Esophagus squamous epithelium (tissue), 5 donors: ENCODE measurements at regions not wholly inside any gene's neighbourhood (a gene's known extent, or its start where the extent isn't known, plus 50 kb on each side); places are given as distances from the start of the nearest gene placed in this dataset.

ENCODE experiments used
- DNase-seq: peaks from one replicate; lab custom pipeline; 2025; lab: John Stamatoyannopoulos, UW
- H3K27ac ChIP-seq, 4 donors: fragments of 200-600 bp; sonication (generic); one replicate each; pipeline ENCODE4 v1.5.1; 2016 to 2019; ENCODE audit warnings: mild to moderate bottlenecking in 1 of 4
- H3K27me3 ChIP-seq, 4 donors: fragments of 200-600 bp; sonication (generic); 1 replicate in 3 of 4; 2 replicates in 1 of 4; pipeline versions ENCODE4 v1.5.1 to v1.6.0; 2017 to 2021; ENCODE audit warnings: antibody characterized with exemption in 1 of 4
- H3K36me3 ChIP-seq, 3 donors: fragments of 200-600 bp; sonication (generic); one replicate each; pipeline ENCODE4 v1.5.1; 2016 to 2019
- H3K4me1 ChIP-seq, 3 donors: fragments of 200-600 bp; sonication (generic); one replicate each; pipeline ENCODE4 v1.5.1; 2017 to 2019
- H3K4me3 ChIP-seq, 4 donors: fragments of 200-600 bp; sonication (generic); 1 replicate in 3 of 4; 2 replicates in 1 of 4; pipeline ENCODE4 v1.5.1; 2016 to 2019; ENCODE audit warnings: mild to moderate bottlenecking in 2 of 4, moderate library complexity in 1 of 4
- H3K9me3 ChIP-seq, 3 donors: fragments of 200-600 bp; sonication (generic); one replicate each; pipeline ENCODE4 v1.5.1; 2016 to 2019
- POLR2A ChIP-seq, 4 donors: fragments of 450-650 bp; IDR thresholded peaks; one replicate each; pipeline ENCODE4 v1.6.1; 2017; ENCODE audit warnings: antibody characterized with exemption in 4 of 4, mild to moderate bottlenecking in 4 of 4, moderate library complexity in 3 of 4
- WGBS, 2 donors: methylation state at CpG; one replicate each; pipeline ENCODE4 v1.1.5; 2018; 5-methylcytosine and 5-hydroxymethylcytosine counted together
- intact Hi-C: fragments of 100-400 bp; cut with DNase I; formaldehyde crosslinking; loops from one replicate; pipeline ENCODE4 v1.15.0; 2022
- TF ChIP-seq, protein P1 (sequence below), 6 experiments: fragments of 450-650 bp in 4 of 6; fragments of 200-600 bp in 2 of 6; sonication (generic) in 2 of 6; IDR thresholded peaks; one replicate each; pipeline ENCODE4 v1.5.1; 2016 to 2019; ENCODE audit warnings: antibody characterized with exemption in 6 of 6, mild to moderate bottlenecking in 4 of 6, moderate library complexity in 4 of 6
- donor health status: DM: yes; HTN: yes; CAD: no.

DNA sequence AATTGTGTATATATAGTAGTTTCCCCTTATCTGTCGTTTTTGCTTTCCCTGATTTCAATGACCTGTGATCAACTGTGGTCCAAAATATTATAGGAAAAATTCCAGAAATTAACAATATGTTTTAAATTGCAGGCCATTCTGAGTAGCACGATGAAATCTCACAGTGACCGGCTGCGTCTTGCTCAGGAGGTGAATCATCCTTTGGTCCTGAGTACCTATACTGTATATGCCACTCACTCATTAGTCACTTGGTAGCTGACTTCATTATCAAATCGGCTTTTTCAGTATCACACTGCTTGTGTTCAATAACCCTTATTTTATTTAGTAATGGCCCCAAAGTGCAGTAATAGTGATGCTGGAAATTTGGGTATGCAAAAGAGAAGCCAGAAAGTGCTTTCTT lies 728.3 kb upstream of the EYS start:
- TF ChIP-seq POLR2A (IDR thresholded peaks at IDR 0.05) = no peak
- TF ChIP-seq, protein P1, sequence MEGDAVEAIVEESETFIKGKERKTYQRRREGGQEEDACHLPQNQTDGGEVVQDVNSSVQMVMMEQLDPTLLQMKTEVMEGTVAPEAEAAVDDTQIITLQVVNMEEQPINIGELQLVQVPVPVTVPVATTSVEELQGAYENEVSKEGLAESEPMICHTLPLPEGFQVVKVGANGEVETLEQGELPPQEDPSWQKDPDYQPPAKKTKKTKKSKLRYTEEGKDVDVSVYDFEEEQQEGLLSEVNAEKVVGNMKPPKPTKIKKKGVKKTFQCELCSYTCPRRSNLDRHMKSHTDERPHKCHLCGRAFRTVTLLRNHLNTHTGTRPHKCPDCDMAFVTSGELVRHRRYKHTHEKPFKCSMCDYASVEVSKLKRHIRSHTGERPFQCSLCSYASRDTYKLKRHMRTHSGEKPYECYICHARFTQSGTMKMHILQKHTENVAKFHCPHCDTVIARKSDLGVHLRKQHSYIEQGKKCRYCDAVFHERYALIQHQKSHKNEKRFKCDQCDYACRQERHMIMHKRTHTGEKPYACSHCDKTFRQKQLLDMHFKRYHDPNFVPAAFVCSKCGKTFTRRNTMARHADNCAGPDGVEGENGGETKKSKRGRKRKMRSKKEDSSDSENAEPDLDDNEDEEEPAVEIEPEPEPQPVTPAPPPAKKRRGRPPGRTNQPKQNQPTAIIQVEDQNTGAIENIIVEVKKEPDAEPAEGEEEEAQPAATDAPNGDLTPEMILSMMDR (IDR thresholded peaks at IDR 0.05) = no peak
- no peaks in the 10 kb centered on the region for H3K36me3 ChIP-seq
- intact Hi-C loops = no loop called here
- H3K4me3 ChIP-seq = no peak overlapping the region
- no peak overlapping the region for H3K27ac ChIP-seq
- DNase-seq = no peak
- no peaks in the 10 kb centered on the region for H3K9me3 ChIP-seq
- 80 to 86% methylated on average over 5 of the region's 5 CpGs for WGBS, 2 donors
- H3K4me1 ChIP-seq = no peaks in the 10 kb centered on the region
- H3K27me3 ChIP-seq = no peaks in the 10 kb centered on the region

DNA sequence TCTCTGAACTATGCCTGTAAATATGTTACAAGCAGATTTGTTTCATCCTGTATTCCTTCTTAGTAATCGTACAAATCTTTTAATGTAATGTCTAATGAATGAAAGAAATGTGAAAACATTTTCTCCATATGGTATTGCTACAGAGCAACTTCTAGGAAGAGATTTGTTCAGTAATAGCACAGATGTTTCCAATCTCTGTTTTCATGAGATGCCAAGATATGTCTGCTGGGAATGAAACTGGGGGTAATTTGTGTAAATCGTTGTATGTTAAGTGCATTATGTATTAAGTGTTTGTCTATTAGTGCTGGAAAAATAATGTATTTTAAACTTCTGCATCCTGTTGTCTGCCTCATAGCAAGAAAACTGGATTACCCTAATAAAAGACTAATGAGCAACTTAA lies 722.2 kb upstream of the EYS start:
- Histone ChIP-seq H3K4me1 (no peaks in the 10 kb centered on the region), H3K27me3 (no peaks in the 10 kb centered on the region), H3K9me3 (peaks cover 0 to 5% (median 0%) of the 10 kb centered on the region in 3 donors), H3K4me3 (no peak overlapping the region), H3K36me3 (no peaks in the 10 kb centered on the region), H3K27ac (no peak overlapping the region)
- TF ChIP-seq, protein P1 (IDR thresholded peaks at IDR 0.05) = no peak
- TF ChIP-seq POLR2A (IDR thresholded peaks at IDR 0.05) = no peak
- DNase-seq = no peak
- whole genome bisulfite sequencing, 2 donors = 26 to 47% methylated on average over 2 of the region's 2 CpGs
- intact Hi-C loops = no loop called here

DNA sequence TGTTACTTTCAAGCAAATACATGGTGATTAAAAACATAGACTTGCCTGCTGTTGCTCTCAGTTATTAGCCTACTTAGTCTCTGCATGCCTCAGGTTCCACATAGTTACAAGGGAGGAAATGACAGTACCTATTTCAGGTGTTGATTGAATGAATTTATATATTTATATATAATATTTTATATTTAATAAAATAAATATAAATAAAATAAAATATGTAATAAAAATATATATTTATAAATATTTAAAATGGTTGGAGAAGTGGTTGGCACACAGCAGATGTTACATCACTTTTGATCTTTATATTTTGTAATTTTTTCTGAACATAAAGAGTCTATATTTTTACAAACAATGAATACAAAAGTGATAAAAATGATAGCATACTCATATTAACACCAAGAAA lies 716.0 kb upstream of the EYS start:
- no peak for DNase-seq
- TF ChIP-seq, protein P1 (IDR thresholded peaks at IDR 0.05) = no peak
- TF ChIP-seq POLR2A (IDR thresholded peaks at IDR 0.05) = no peak
- intact Hi-C loops = no loop called here
- H3K27ac ChIP-seq = no peak overlapping the region
- no peak overlapping the region for H3K4me3 ChIP-seq
- H3K36me3 ChIP-seq = no peaks in the 10 kb centered on the region
- H3K4me1 ChIP-seq = no peaks in the 10 kb centered on the region
- H3K27me3 ChIP-seq = no peaks in the 10 kb centered on the region
- peaks cover 0 to 5% (median 0%) of the 10 kb centered on the region in 3 donors for H3K9me3 ChIP-seq

DNA sequence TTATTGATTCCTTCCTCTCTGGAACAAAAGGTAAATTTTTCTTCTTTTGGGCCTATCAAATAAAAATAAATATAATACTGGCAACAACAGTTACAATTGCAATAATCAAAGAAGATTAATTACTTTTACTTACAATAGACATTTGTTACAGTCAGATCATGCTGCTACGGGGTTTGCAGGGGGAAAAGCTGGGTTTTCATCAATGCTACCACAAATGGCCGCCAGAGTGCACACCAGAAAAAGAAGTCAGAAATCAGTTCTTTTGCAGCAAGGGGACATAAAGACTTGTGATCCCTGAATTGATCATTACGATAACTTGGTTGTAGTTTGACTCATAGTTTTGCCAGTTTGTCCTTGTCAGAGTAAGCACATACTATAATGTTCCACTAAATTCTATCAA lies 714.5 kb upstream of the EYS start:
- TF ChIP-seq, protein P1 (IDR thresholded peaks at IDR 0.05) = no peak
- TF ChIP-seq POLR2A (IDR thresholded peaks at IDR 0.05) = no peak
- 27 to 43% methylated on average over 3 of the region's 3 CpGs for WGBS, 2 donors
- Histone ChIP-seq H3K4me3 (no peak overlapping the region), H3K27me3 (no peaks in the 10 kb centered on the region), H3K4me1 (no peaks in the 10 kb centered on the region), H3K9me3 (no peaks in the 10 kb centered on the region), H3K27ac (no peak overlapping the region), H3K36me3 (no peaks in the 10 kb centered on the region)
- intact Hi-C loops = no loop called here
- DNase-seq = no peak

DNA sequence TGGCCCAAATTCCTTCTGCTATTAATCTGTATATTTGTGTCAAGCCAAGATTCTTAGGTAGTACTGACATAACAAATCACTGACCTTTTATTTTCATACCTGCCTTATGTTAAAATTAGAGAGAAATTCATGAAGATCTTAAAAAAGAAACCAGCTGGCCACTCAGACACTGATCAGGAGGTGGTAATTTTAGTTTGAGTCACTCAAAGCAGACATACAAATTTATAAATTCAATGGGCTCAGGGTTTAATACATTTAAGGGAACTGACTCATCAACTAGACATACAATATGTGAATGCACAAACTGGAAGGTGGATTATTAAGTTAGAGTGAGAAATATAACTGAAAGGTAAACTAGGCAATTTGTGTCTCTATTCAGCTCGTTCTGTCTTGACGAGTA lies 711.9 kb upstream of the EYS start:
- WGBS, 2 donors = 69 to 80% methylated on average over 2 of the region's 2 CpGs
- intact Hi-C loops = no loop called here
- TF ChIP-seq POLR2A (IDR thresholded peaks at IDR 0.05) = no peak
- TF ChIP-seq, protein P1 (IDR thresholded peaks at IDR 0.05) = no peak

More for the DNA sequence above, 711.9 kb upstream of the EYS start:
- H3K27ac ChIP-seq = no peak overlapping the region
- no peaks in the 10 kb centered on the region for H3K9me3 ChIP-seq
- H3K36me3 ChIP-seq = no peaks in the 10 kb centered on the region
- DNase-seq = no peak
- H3K4me3 ChIP-seq = no peak overlapping the region
- no peaks in the 10 kb centered on the region for H3K27me3 ChIP-seq
- no peaks in the 10 kb centered on the region for H3K4me1 ChIP-seq
